ENCODE measurements at regions not wholly inside any gene's neighbourhood (a gene's known extent, or its start where the extent isn't known, plus 50 kb on each side); places are given as distances from the start of the nearest gene placed in this dataset.

DNA sequence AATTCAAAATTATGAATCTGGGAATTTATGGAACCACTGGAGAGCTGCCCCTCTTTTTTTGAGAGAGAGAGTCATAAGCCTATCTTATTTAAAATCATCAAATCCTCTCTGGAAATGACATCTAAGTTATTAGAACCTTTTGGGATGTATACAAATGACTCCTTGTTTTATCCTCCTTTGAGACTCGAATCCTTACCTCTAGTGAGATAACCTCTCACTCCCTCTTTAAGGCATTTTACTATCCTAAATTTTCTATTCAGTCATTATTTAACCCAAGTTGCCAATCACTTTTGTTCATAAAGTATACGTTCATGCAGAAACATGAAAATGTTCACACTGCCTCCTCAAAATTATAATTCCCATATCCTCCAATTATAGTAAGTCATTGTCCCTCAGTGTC is 313.6 kb upstream of the C1orf87 start:
- H3K27ac Mint-ChIP-seq: no peak overlapping the region
- H3K9me3 Mint-ChIP-seq: peaks cover 0 to 5% (median 0%) of the 10 kb centered on the region in 11 donors
- no peak for ATAC-seq
- ChIA-PET POLR2A (no interaction called here), CTCF (no interaction called here)
- H3K27me3 ChIP-seq (ENCODE audit: control insufficient read depth in 2 of 2, insufficient read depth in 2 of 2, low read length in 2 of 2): no peaks in the 10 kb centered on the region
- peaks cover 0 to 7% (median 0%) of the 10 kb centered on the region in 5 donors for H3K27me3 Mint-ChIP-seq
- no peaks in the 10 kb centered on the region for H3K36me3 ChIP-seq (ENCODE audit: control insufficient read depth in 2 of 3, insufficient read depth in 3 of 3, low read length in 3 of 3)
- intact Hi-C loops (cut with micrococcal nuclease): no loop called here
- no peaks in the 10 kb centered on the region for H3K9me3 ChIP-seq (ENCODE audit: control insufficient read depth in 2 of 3, low read length in 3 of 3)
- no peak overlapping the region for H3K4me3 ChIP-seq (ENCODE audit: low read length)
- H3K4me3 Mint-ChIP-seq: no peak overlapping the region
- H3K4me1 Mint-ChIP-seq: peaks cover 0 to 2% (median 0%) of the 10 kb centered on the region in 7 donors
- no peak overlapping the region for H3K27ac ChIP-seq (ENCODE audit: low read depth, low read length)
- no peak for DNase-seq
- no peaks in the 10 kb centered on the region for H3K4me1 ChIP-seq (ENCODE audit: control insufficient read depth in 2 of 2, insufficient read depth in 2 of 2, low read length in 2 of 2)
- no peaks in the 10 kb centered on the region for H3K36me3 Mint-ChIP-seq

DNA sequence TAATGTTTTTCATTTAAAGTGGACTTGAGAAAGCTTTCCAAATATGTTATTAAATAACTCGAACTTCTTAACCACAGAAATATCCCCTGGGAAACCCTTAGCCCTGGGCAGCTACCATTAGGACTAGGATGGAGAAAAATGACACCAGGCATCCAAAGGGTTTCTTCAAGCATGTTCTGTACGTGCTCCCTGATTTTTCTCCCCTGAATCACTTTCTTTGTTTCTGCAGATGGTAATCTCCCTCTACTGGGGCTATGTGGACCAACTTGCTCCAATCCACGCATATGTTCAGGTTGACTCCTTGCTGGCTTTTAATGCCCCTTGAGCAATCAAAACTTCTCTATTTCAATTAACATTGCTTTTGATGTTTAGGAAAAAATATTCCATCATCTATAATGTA is 312.7 kb upstream of the C1orf87 start:
- Histone ChIP-seq H3K4me1 (ENCODE audit: control insufficient read depth in 2 of 2, insufficient read depth in 2 of 2, low read length in 2 of 2) (no peaks in the 10 kb centered on the region), H3K27ac (ENCODE audit: low read depth, low read length) (no peak overlapping the region), H3K27me3 (ENCODE audit: control insufficient read depth in 2 of 2, insufficient read depth in 2 of 2, low read length in 2 of 2) (no peaks in the 10 kb centered on the region), H3K4me3 (ENCODE audit: low read length) (no peak overlapping the region), H3K9me3 (ENCODE audit: control insufficient read depth in 2 of 3, low read length in 3 of 3) (no peaks in the 10 kb centered on the region), H3K36me3 (ENCODE audit: control insufficient read depth in 2 of 3, insufficient read depth in 3 of 3, low read length in 3 of 3) (no peaks in the 10 kb centered on the region)
- Mint-ChIP-seq H3K9me3 (peaks cover 0 to 9% (median 0%) of the 10 kb centered on the region in 11 donors), H3K27me3 (peaks cover 0 to 4% (median 0%) of the 10 kb centered on the region in 5 donors), H3K27ac (no peak overlapping the region), H3K36me3 (no peaks in the 10 kb centered on the region), H3K4me3 (no peak overlapping the region), H3K4me1 (peaks cover 0 to 1% (median 0%) of the 10 kb centered on the region in 7 donors)
- DNase-seq: no peak
- intact Hi-C loops (cut with micrococcal nuclease): no loop called here
- POLR2A ChIA-PET: no interaction called here
- CTCF ChIA-PET: no interaction called here
- ATAC-seq: no peak

DNA sequence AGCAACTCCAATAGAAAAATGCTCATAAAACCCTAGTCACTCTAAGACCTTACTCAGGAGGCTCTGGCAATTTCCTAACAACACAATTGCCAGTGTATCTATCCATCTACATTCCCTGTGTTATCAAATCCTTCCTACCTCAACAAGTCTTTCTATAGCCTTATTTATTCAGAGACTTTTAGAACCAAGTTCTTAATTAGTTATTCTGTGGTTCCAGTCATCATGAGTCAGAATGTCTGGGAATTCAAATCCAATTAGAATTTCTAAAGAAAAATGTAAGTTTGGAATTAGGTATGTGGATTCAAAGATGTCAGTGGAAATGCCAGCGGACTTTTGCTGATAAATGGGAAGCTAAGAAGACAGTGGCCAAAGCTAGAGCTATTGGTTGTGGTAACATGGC is 302.6 kb upstream of the C1orf87 start:
- no peak for DNase-seq
- no peaks in the 10 kb centered on the region for H3K36me3 Mint-ChIP-seq
- H3K4me3 Mint-ChIP-seq: no peak overlapping the region
- intact Hi-C loops (cut with micrococcal nuclease): no loop called here
- no peaks in the 10 kb centered on the region for H3K27me3 ChIP-seq (ENCODE audit: control insufficient read depth in 2 of 2, insufficient read depth in 2 of 2, low read length in 2 of 2)
- CTCF ChIA-PET: no interaction called here
- H3K4me1 Mint-ChIP-seq: no peaks in the 10 kb centered on the region
- H3K9me3 Mint-ChIP-seq: peaks cover 0 to 20% (median 9%) of the 10 kb centered on the region in 11 donors
- H3K27ac Mint-ChIP-seq: no peak overlapping the region
- peaks cover 0 to 13% (median 7%) of the 10 kb centered on the region in 5 donors for H3K27me3 Mint-ChIP-seq
- POLR2A ChIA-PET: no interaction called here
- no peak overlapping the region for H3K27ac ChIP-seq (ENCODE audit: low read depth, low read length)
- H3K4me1 ChIP-seq (ENCODE audit: control insufficient read depth in 2 of 2, insufficient read depth in 2 of 2, low read length in 2 of 2): no peaks in the 10 kb centered on the region
- H3K36me3 ChIP-seq (ENCODE audit: control insufficient read depth in 2 of 3, insufficient read depth in 3 of 3, low read length in 3 of 3): no peaks in the 10 kb centered on the region
- no peaks in the 10 kb centered on the region for H3K9me3 ChIP-seq (ENCODE audit: control insufficient read depth in 2 of 3, low read length in 3 of 3)
- no peak for ATAC-seq
- no peak overlapping the region for H3K4me3 ChIP-seq (ENCODE audit: low read length)

DNA sequence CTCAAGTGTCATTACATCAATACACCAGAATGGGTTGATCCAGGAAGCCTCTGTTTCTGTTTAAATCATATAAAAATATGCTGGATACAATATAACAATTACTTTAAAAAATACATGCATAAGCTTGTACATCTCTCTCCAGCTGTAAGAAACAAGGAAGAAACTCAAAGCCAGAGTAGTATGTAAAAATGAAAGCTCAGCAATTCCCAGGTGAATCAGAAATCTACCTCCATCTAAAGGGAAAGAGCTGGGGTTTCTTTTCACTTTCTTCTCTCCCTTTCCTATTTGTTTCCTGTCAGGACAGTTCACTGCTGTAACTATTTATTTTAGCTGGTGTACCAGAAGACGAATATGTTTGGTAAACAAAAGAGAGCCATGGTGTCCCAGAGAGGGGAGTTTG is 301.0 kb upstream of the C1orf87 start:
- Mint-ChIP-seq H3K27ac (no peak overlapping the region), H3K4me1 (no peaks in the 10 kb centered on the region), H3K9me3 (peaks cover 0 to 24% (median 11%) of the 10 kb centered on the region in 11 donors), H3K27me3 (peaks cover 0 to 13% (median 7%) of the 10 kb centered on the region in 5 donors), H3K4me3 (no peak overlapping the region), H3K36me3 (no peaks in the 10 kb centered on the region)
- H3K4me3 ChIP-seq (ENCODE audit: low read length): no peak overlapping the region
- H3K27me3 ChIP-seq (ENCODE audit: control insufficient read depth in 2 of 2, insufficient read depth in 2 of 2, low read length in 2 of 2): no peaks in the 10 kb centered on the region
- CTCF ChIA-PET: no interaction called here
- no peak for DNase-seq
- no peaks in the 10 kb centered on the region for H3K36me3 ChIP-seq (ENCODE audit: control insufficient read depth in 2 of 3, insufficient read depth in 3 of 3, low read length in 3 of 3)
- intact Hi-C loops (cut with micrococcal nuclease): no loop called here
- H3K27ac ChIP-seq (ENCODE audit: low read depth, low read length): no peak overlapping the region
- H3K9me3 ChIP-seq (ENCODE audit: control insufficient read depth in 2 of 3, low read length in 3 of 3): no peaks in the 10 kb centered on the region
- ATAC-seq: no peak
- POLR2A ChIA-PET: no interaction called here
- no peaks in the 10 kb centered on the region for H3K4me1 ChIP-seq (ENCODE audit: control insufficient read depth in 2 of 2, insufficient read depth in 2 of 2, low read length in 2 of 2)

DNA sequence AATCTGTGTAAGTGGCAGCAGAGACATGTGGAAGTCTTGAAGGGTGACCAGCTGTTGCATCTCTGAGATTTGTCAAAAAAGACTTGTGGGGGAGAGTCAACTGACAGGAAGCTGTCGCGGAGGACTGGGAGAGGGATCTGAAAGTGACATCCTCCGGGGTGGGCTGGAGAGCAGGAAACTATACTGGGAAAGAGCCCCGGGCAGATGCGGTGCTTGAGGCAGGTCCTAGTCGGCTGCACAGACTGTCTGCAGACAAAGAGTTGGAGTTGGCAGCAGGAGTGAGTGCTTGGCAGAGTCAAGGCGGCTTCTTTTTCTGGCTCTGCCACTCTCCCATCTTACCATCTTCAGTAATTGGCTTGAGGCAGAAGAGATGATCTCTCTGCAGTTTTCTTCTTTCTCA is 294.0 kb upstream of the C1orf87 start:
- ChIA-PET POLR2A (no interaction called here), CTCF (no interaction called here)
- H3K27me3 Mint-ChIP-seq: peaks cover 0 to 5% (median 0%) of the 10 kb centered on the region in 5 donors
- DNase-seq (no peak), ATAC-seq (no peak)
- no peaks in the 10 kb centered on the region for H3K36me3 Mint-ChIP-seq
- no peaks in the 10 kb centered on the region for H3K4me1 Mint-ChIP-seq
- no peak overlapping the region for H3K4me3 ChIP-seq (ENCODE audit: low read length)
- H3K27ac Mint-ChIP-seq: no peak overlapping the region
- H3K27me3 ChIP-seq (ENCODE audit: control insufficient read depth in 2 of 2, insufficient read depth in 2 of 2, low read length in 2 of 2): no peaks in the 10 kb centered on the region
- no peaks in the 10 kb centered on the region for H3K9me3 ChIP-seq (ENCODE audit: control insufficient read depth in 2 of 3, low read length in 3 of 3)
- H3K9me3 Mint-ChIP-seq: peaks cover 0 to 15% (median 6%) of the 10 kb centered on the region in 11 donors
- intact Hi-C loops (cut with micrococcal nuclease): no loop called here
- no peaks in the 10 kb centered on the region for H3K4me1 ChIP-seq (ENCODE audit: control insufficient read depth in 2 of 2, insufficient read depth in 2 of 2, low read length in 2 of 2)
- H3K4me3 Mint-ChIP-seq: no peak overlapping the region
- no peak overlapping the region for H3K27ac ChIP-seq (ENCODE audit: low read depth, low read length)
- H3K36me3 ChIP-seq (ENCODE audit: control insufficient read depth in 2 of 3, insufficient read depth in 3 of 3, low read length in 3 of 3): no peaks in the 10 kb centered on the region

DNA sequence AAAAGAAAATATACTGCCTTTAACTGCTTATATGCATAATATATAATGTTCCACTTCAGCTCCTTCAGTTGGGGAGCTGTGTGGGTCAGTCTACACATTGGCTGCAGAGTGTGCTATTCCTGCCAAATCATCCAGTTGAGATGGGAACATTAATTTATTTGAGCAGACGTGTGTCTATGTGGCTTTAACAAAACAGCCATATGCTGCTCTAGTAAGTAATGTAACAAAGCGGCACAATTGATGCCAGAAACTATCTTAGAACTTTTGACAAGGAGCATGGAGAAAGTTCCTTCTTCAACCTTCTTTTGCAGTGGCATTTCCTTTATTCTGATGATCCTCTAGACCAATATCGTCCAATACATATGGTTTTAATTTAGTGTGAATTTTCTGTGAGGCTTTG is 285.9 kb upstream of the C1orf87 start:
- ATAC-seq: no peak
- Mint-ChIP-seq H3K9me3 (peaks cover 0 to 10% (median 3%) of the 10 kb centered on the region in 11 donors), H3K27ac (no peak overlapping the region)

DNA sequence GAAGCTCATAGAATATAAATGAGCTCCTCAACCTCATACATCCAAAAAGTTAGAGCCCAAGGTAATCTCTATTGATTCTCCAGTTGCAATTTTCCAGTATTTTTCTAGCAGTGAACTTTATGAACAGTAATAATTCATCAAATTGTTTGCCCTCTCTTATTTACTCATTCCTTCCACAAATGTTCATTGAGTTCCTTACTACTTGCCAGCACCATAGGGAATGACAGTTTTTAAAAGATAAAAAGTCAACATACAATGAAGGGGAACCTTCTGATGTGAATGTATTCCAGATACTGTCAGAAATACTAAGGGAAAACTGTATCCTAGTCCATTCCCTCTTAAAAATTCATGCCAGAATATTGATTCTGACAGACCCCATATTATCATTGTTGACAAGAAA is 277.0 kb upstream of the C1orf87 start:
- no peak for ATAC-seq
- H3K4me1 ChIP-seq (ENCODE audit: control insufficient read depth in 2 of 2, insufficient read depth in 2 of 2, low read length in 2 of 2): no peaks in the 10 kb centered on the region
- peaks cover 0 to 8% (median 0%) of the 10 kb centered on the region in 11 donors for H3K9me3 Mint-ChIP-seq
- no peaks in the 10 kb centered on the region for H3K36me3 ChIP-seq (ENCODE audit: control insufficient read depth in 2 of 3, insufficient read depth in 3 of 3, low read length in 3 of 3)
- H3K4me3 Mint-ChIP-seq: no peak overlapping the region
- intact Hi-C loops (cut with micrococcal nuclease): no loop called here
- no peaks in the 10 kb centered on the region for H3K9me3 ChIP-seq (ENCODE audit: control insufficient read depth in 2 of 3, low read length in 3 of 3)
- CTCF ChIA-PET: no interaction called here
- no peak overlapping the region for H3K27ac Mint-ChIP-seq
- no peaks in the 10 kb centered on the region for H3K27me3 ChIP-seq (ENCODE audit: control insufficient read depth in 2 of 2, insufficient read depth in 2 of 2, low read length in 2 of 2)
- DNase-seq: no peak
- no peak overlapping the region for H3K4me3 ChIP-seq (ENCODE audit: low read length)
- no peaks in the 10 kb centered on the region for H3K4me1 Mint-ChIP-seq
- no peaks in the 10 kb centered on the region for H3K36me3 Mint-ChIP-seq
- POLR2A ChIA-PET: no interaction called here
- H3K27ac ChIP-seq (ENCODE audit: low read depth, low read length): no peak overlapping the region
- H3K27me3 Mint-ChIP-seq: no peaks in the 10 kb centered on the region

More for the DNA sequence above, 285.9 kb upstream of the C1orf87 start:
- no peaks in the 10 kb centered on the region for H3K36me3 ChIP-seq (ENCODE audit: control insufficient read depth in 2 of 3, insufficient read depth in 3 of 3, low read length in 3 of 3)
- H3K4me1 ChIP-seq (ENCODE audit: control insufficient read depth in 2 of 2, insufficient read depth in 2 of 2, low read length in 2 of 2): no peaks in the 10 kb centered on the region
- H3K27me3 ChIP-seq (ENCODE audit: control insufficient read depth in 2 of 2, insufficient read depth in 2 of 2, low read length in 2 of 2): no peaks in the 10 kb centered on the region
- no peaks in the 10 kb centered on the region for H3K4me1 Mint-ChIP-seq
- no peaks in the 10 kb centered on the region for H3K36me3 Mint-ChIP-seq
- DNase-seq: no peak
- CTCF ChIA-PET: no interaction called here
- H3K27ac ChIP-seq (ENCODE audit: low read depth, low read length): no peak overlapping the region
- no peak overlapping the region for H3K4me3 ChIP-seq (ENCODE audit: low read length)
- H3K27me3 Mint-ChIP-seq: peaks cover 0 to 5% (median 0%) of the 10 kb centered on the region in 5 donors
- H3K4me3 Mint-ChIP-seq: no peak overlapping the region
- POLR2A ChIA-PET: no interaction called here
- intact Hi-C loops (cut with micrococcal nuclease): no loop called here
- H3K9me3 ChIP-seq (ENCODE audit: control insufficient read depth in 2 of 3, low read length in 3 of 3): peaks cover 0 to 2% (median 0%) of the 10 kb centered on the region in 3 experiments
